Heart left ventricle (tissue), 16 donors: ENCODE measurements at regions not wholly inside any gene's neighbourhood (a gene's known extent, or its start where the extent isn't known, plus 50 kb on each side); places are given as distances from the start of the nearest gene placed in this dataset.

Source experiments
- ATAC-seq, 4 donors: fragments of 200-7000 bp; cut with Tn5 transposase; one replicate each; pipeline ENCODE4 v1.9.1; 2020 to 2022; ENCODE audit warnings: moderate library complexity in 4 of 4, mild to moderate bottlenecking in 3 of 4, moderate number of reproducible peaks in 1 of 4
- DNase-seq, 5 donors: peaks; one replicate each; pipeline ENCODE4 v3.0.0-alpha.2; 2020
- H3K27ac ChIP-seq, 12 donors: fragments of 200-600 bp; sonication (generic) in 4 of 12; one replicate each; pipeline versions ENCODE4 v1.5.0 to v1.8.0; 2016 to 2022; ENCODE audit warnings: mild to moderate bottlenecking in 2 of 12
- H3K27me3 ChIP-seq, 9 donors: fragments of 200-600 bp; sonication (generic) in 2 of 9; one replicate each; pipeline versions ENCODE4 v1.5.1 to v1.8.0; 2016 to 2022; ENCODE audit warnings: mild to moderate bottlenecking in 3 of 9
- H3K36me3 ChIP-seq, 9 donors: fragments of 200-600 bp; sonication (generic) in 2 of 9; one replicate each; pipeline versions ENCODE4 v1.5.0 to v1.8.0; 2018 to 2022; ENCODE audit warnings: mild to moderate bottlenecking in 2 of 9
- H3K4me1 ChIP-seq, 12 donors: fragments of 200-600 bp; sonication (generic) in 4 of 12; one replicate each; pipeline versions ENCODE4 v1.5.0 to v1.8.0; 2016 to 2022; ENCODE audit warnings: mild to moderate bottlenecking in 3 of 12
- H3K4me3 ChIP-seq, 12 donors: fragments of 200-600 bp; sonication (generic) in 4 of 12; one replicate each; pipeline versions ENCODE4 v1.5.0 to v1.8.0; 2017 to 2022; ENCODE audit warnings: mild to moderate bottlenecking in 9 of 12, moderate library complexity in 4 of 12
- H3K9me3 ChIP-seq, 12 donors: fragments of 200-600 bp; sonication (generic) in 4 of 12; one replicate each; pipeline versions ENCODE4 v1.5.0 to v1.8.0; 2016 to 2022; ENCODE audit warnings: mild to moderate bottlenecking in 1 of 12
- POLR2A ChIP-seq, 2 donors: fragments of 450-650 bp; IDR thresholded peaks; one replicate each; pipeline ENCODE4 v1.6.1; 2017; ENCODE audit warnings: antibody characterized with exemption in 2 of 2, mild to moderate bottlenecking in 2 of 2, moderate library complexity in 2 of 2
- WGBS, 4 donors: extraction: QIAGEN DNeasy Blood & Tissue Kit in 2 of 4; methylation state at CpG; one replicate each; pipeline versions ENCODE4 v1.1.5 to v1.1.7; 2013 to 2018; 5-methylcytosine and 5-hydroxymethylcytosine counted together
- intact Hi-C, 10 donors: fragments of 100-400 bp; cut with DNase I; formaldehyde crosslinking; loops; one replicate each; pipeline versions ENCODE4 v1.11.1 to v1.14.2; 2022
- TF ChIP-seq, protein P1 (sequence below), 12 donors: fragments of 200-600 bp; sonication (generic) in 4 of 12; IDR thresholded peaks; one replicate each; pipeline versions ENCODE4 v1.5.0 to v1.8.0; 2018 to 2022; ENCODE audit warnings: antibody characterized with exemption in 12 of 12, mild to moderate bottlenecking in 5 of 12
- donor health status: ischemic (EF 13 %, LVEDD 7.1; RV severe dilation, severe dysfunction).
- donor health status: healthy with polysubstance abuse.
- donor health status: DM: no; HTN: yes; CAD: no.
- donor health status: DM: no; HTN: no; CAD: no.
- donor health status: ischemic (EF 25% LVEDD 6.9; RV normal size, moderate dysfunction).
- donor health status: ischemic (EF 25% LVEDD 5.7; RV mildly dilated, moderate dysfunction).
- donor health status: healthy.
- donor health status: DM: yes; HTN: yes; CAD: no.
- donor health status: ischemic (EF 35%, LVEDD 5.7; RV mildly dilated, moderate dysfunction).
- donor health status: nonischemic (EF 11% LVEDD 7.7; RV severe dilation, severe dysfunction).
- donor health status: DM: yes; HTN: yes; CAD: no.
- donor health status: PGD.
- donor health status: ischemic (EF 29% LVEDD 5.4; RV normal size, mild dysfunction).
- donor health status: nonischemic (EF 23%, LVEDD 6.1; RV moderate dilation, normal function).

DNA sequence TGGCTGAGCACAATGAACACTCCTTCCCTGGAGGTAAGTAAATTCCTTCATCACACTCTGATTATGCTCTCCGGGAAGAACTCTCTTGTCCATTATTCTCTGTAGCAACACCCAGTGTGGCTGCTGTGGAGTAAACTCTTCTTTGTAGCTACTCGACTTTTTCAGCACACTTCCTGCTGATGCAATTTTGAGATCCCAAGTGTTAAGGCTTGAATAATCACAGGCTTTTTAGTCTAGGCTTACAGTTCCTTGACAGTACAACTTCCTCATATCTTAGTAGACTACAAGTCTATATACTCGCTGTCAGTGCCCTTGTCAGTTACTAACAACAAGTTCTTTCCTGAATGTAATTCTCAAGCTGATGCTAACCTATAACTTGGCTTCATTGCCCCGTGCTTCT lies 301.8 kb upstream of the API5 start:
- intact Hi-C loops = loop anchor here in 1 of 10 donors (10.0 kb wide), 1 partner anchor 235 kb away; no protein-coding TSS in a partner anchor
- TF ChIP-seq, protein P1, sequence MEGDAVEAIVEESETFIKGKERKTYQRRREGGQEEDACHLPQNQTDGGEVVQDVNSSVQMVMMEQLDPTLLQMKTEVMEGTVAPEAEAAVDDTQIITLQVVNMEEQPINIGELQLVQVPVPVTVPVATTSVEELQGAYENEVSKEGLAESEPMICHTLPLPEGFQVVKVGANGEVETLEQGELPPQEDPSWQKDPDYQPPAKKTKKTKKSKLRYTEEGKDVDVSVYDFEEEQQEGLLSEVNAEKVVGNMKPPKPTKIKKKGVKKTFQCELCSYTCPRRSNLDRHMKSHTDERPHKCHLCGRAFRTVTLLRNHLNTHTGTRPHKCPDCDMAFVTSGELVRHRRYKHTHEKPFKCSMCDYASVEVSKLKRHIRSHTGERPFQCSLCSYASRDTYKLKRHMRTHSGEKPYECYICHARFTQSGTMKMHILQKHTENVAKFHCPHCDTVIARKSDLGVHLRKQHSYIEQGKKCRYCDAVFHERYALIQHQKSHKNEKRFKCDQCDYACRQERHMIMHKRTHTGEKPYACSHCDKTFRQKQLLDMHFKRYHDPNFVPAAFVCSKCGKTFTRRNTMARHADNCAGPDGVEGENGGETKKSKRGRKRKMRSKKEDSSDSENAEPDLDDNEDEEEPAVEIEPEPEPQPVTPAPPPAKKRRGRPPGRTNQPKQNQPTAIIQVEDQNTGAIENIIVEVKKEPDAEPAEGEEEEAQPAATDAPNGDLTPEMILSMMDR (IDR thresholded peaks at IDR 0.05) = no peak
- TF ChIP-seq POLR2A (IDR thresholded peaks at IDR 0.05) = no peak
- Histone ChIP-seq H3K4me1 (no peaks in the 10 kb centered on the region), H3K4me3 (no peak overlapping the region), H3K27ac (no peak overlapping the region), H3K36me3 (no peaks in the 10 kb centered on the region), H3K27me3 (no peaks in the 10 kb centered on the region), H3K9me3 (peaks cover 0 to 10% (median 0%) of the 10 kb centered on the region in 12 donors)
- ATAC-seq (no peak), DNase-seq (no peak)
- 64 to 68% (median 67%) methylated on average over 4 of the region's 4 CpGs for WGBS, 4 donors

DNA sequence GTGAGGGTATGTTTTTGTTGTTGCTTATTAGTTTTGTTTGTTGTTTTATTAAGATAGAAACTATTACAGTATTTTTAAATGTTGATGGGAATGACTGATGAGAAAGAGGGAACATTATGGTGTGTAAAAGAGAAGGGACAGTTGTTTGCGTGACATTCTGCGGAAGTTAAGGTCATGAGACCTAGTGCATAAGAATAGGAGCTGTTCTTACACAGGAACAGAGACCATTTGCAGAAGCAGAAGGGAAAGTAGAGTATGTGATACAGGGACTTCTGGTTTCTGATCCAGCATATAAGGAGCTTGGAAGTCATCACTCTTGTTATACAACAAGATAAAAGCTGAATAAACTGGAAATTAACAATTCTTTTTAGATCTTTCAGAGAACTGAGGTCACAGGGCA lies 299.2 kb upstream of the API5 start:
- Histone ChIP-seq H3K4me3 (no peak overlapping the region), H3K27ac (no peak overlapping the region), H3K27me3 (no peaks in the 10 kb centered on the region), H3K4me1 (no peaks in the 10 kb centered on the region), H3K9me3 (peaks cover 0 to 10% (median 0%) of the 10 kb centered on the region in 12 donors), H3K36me3 (no peaks in the 10 kb centered on the region)
- no peak for TF ChIP-seq POLR2A (IDR thresholded peaks at IDR 0.05)
- TF ChIP-seq, protein P1 (IDR thresholded peaks at IDR 0.05) = no peak
- intact Hi-C loops = loop anchor here in 1 of 10 donors (10.0 kb wide), 1 partner anchor 238 kb away; no protein-coding TSS in a partner anchor
- WGBS, 4 donors = 45 to 79% (median 76%) methylated on average over 2 of the region's 2 CpGs
- ATAC-seq (no peak), DNase-seq (no peak)

DNA sequence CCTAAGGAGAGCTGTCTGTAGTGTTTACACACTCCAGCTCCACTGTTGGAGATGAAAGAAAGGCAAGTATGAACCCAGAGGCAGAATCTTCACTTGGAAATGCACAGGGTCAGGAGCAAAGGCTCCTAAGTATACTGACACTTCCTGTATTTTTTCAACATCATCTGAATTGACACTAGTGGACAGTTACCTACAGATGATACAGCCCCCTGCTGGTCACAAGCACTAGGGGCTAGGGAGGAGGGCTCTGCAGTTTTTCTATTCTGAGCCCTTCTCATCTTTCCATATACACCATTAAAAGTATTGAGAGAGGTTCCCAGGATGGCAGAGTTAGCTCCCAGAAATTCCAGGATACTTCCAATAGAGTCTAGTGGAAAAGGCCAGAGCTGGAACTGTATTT lies 290.3 kb upstream of the API5 start:
- H3K4me3 ChIP-seq = no peak overlapping the region
- ATAC-seq = peak in 2 of 4 donors; percentile 34 to 38
- TF ChIP-seq POLR2A (IDR thresholded peaks at IDR 0.05) = no peak
- TF ChIP-seq, protein P1 (IDR thresholded peaks at IDR 0.05) = peak; percentile 9 to 52 (median 32)
- no peaks in the 10 kb centered on the region for H3K9me3 ChIP-seq
- H3K27ac ChIP-seq = no peak overlapping the region
- H3K27me3 ChIP-seq = no peaks in the 10 kb centered on the region
- H3K4me1 ChIP-seq = no peaks in the 10 kb centered on the region
- peak in 1 of 5 donors; percentile 21 for DNase-seq
- intact Hi-C loops = loop anchor here in 5 of 10 donors (2.0 to 10.0 kb wide), 3 partner anchors 247 to 251 kb away; no protein-coding TSS in a partner anchor
- H3K36me3 ChIP-seq = no peaks in the 10 kb centered on the region

DNA sequence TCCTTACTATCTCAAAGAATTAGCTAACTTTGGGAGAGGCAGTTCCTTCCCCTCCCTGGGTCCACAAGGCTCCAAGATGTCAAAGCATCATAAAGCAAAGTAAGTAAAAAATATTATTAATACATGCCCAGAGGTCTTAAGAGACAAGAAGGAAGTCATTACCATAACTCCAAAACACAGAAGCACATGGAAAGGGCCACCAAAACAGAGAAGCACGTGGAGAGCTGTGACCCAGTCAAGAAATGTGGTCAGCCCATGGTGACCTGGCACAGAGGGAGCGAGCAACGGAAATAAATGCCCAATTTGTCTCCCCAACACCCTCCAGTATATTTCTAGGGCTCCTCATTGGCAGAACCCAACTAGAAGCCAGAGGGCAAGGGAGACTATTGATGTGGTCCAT lies 277.5 kb upstream of the API5 start:
- Histone ChIP-seq H3K27ac (peak overlapping the region in 1 of 12 donors; percentile 18), H3K4me3 (no peak overlapping the region), H3K4me1 (no peaks in the 10 kb centered on the region), H3K36me3 (no peaks in the 10 kb centered on the region), H3K9me3 (no peaks in the 10 kb centered on the region), H3K27me3 (no peaks in the 10 kb centered on the region)
- intact Hi-C loops = no loop called here
- 82 to 88% (median 86%) methylated on average over 3 of the region's 3 CpGs for WGBS, 4 donors
- ATAC-seq (no peak), DNase-seq (no peak)
- no peak for TF ChIP-seq POLR2A (IDR thresholded peaks at IDR 0.05)
- TF ChIP-seq, protein P1 (IDR thresholded peaks at IDR 0.05) = no peak
